ENCODE measurements at regions not wholly inside any gene's neighbourhood (a gene's known extent, or its start where the extent isn't known, plus 50 kb on each side); places are given as distances from the start of the nearest gene placed in this dataset.

- no peak for TF ChIP-seq REST (IDR thresholded peaks at IDR 0.05; ENCODE audit: insufficient read depth in 1 of 2, low read depth in 2 of 2, low read length in 2 of 2)
- TF ChIP-seq TAF1 (IDR thresholded peaks at IDR 0.05; ENCODE audit: borderline replicate concordance, insufficient read depth, low read length) = no peak
- TF ChIP-seq POLR2AphosphoS5 (IDR thresholded peaks at IDR 0.05; ENCODE audit: low read depth, low read length) = no peak
- TF ChIP-seq SIN3A (IDR thresholded peaks at IDR 0.05; ENCODE audit: borderline replicate concordance, insufficient read depth, low read length) = no peak
These were observed 230.5 kb downstream of the SEC14L1 start for GRCh38 chr17:77371117-77371887.

Data from PFSK-1 (cell line).